ENCODE measurements at regions not wholly inside any gene's neighbourhood (a gene's known extent, or its start where the extent isn't known, plus 50 kb on each side); places are given as distances from the start of the nearest gene placed in this dataset.

- Histone ChIP-seq H4K20me1 (ENCODE audit: insufficient read depth, low read length) (no peaks in the 10 kb centered on the region), H3K9ac (ENCODE audit: insufficient read depth, low read depth, low read length) (no peak overlapping the region), H3K27ac (ENCODE audit: extremely low read length, insufficient read depth, low read length) (no peak overlapping the region), H3K4me2 (ENCODE audit: low read depth, low read length) (no peak overlapping the region), H3K9me3 (ENCODE audit: low read length) (no peaks in the 10 kb centered on the region), H3K27me3 (ENCODE audit: control insufficient read depth in 1 of 2, insufficient read depth in 2 of 2, low read length in 2 of 2) (no peaks in the 10 kb centered on the region; a peak in 1 of 5 replicates), H2AFZ (ENCODE audit: low read length) (no peak overlapping the region), H3K4me3 (replicated peaks in 1 of 3; ENCODE audit: insufficient read depth in 1 of 3, low read depth in 2 of 3, low read length in 3 of 3) (no peak overlapping the region), H3K79me2 (ENCODE audit: insufficient read depth, low read length) (no peaks in the 10 kb centered on the region), H3K36me3 (replicated peaks in 1 of 2; ENCODE audit: control insufficient read depth in 1 of 2, insufficient read depth in 2 of 2, low read length in 2 of 2) (no peaks in the 10 kb centered on the region), H3K4me1 (ENCODE audit: insufficient read depth, low read length) (no peaks in the 10 kb centered on the region)
- DNase-seq (ENCODE audit: low spot score) (no peak), ATAC-seq (no peak), FAIRE-seq (no peak)
- intact Hi-C loops (cut with micrococcal nuclease; ENCODE audit: unreplicated experiment) (no loop called here), in situ Hi-C loops (cut with HindIII; ENCODE audit: extremely low pct_ligation_motif_present, low pct_unique_long_range_greater_than_20kb) (no loop called here)
- POLR2A ChIA-PET = no interaction called here
- BruUV-seq (replicated peaks) = no TSS peak
- TF ChIP-seq GATA4 (IDR thresholded peaks at IDR 0.05; ENCODE audit: borderline replicate concordance, low read depth) = no peak
- no peak for TF ChIP-seq CTCF (CRISPR knock-in tag; IDR thresholded peaks at IDR 0.05)
- TF ChIP-seq ZNF558 (CRISPR knock-in tag; IDR thresholded peaks at IDR 0.05; ENCODE audit: borderline replicate concordance) = no peak
- TF ChIP-seq NPAS2 (CRISPR knock-in tag; IDR thresholded peaks at IDR 0.05; ENCODE audit: borderline replicate concordance) = no peak
- no peak for TF ChIP-seq YY1 (IDR thresholded peaks at IDR 0.05; ENCODE audit: insufficient read depth, insufficient replicate concordance, low read depth, low read length)
- no peak for TF ChIP-seq TBP (CRISPR knock-in tag; IDR thresholded peaks at IDR 0.05)
- TF ChIP-seq HNRNPK (IDR thresholded peaks at IDR 0.05; ENCODE audit: low read depth, low read length, poor library complexity, severe bottlenecking) = no peak
- TF ChIP-seq ZFP36 (IDR thresholded peaks at IDR 0.05; ENCODE audit: borderline replicate concordance, low read depth, low read length, partially characterized antibody) = no peak
- no peak for TF ChIP-seq ZSCAN20 (CRISPR knock-in tag; IDR thresholded peaks at IDR 0.05; ENCODE audit: borderline replicate concordance)
- TF ChIP-seq CREB3 (CRISPR knock-in tag; IDR thresholded peaks at IDR 0.05) = no peak
- no peak for TF ChIP-seq ZNF33B (CRISPR knock-in tag; IDR thresholded peaks at IDR 0.05)
- TF ChIP-seq HOXA5 (CRISPR knock-in tag; IDR thresholded peaks at IDR 0.05) = no peak
- CTCF ChIA-PET (ENCODE audit: low intra/inter-chr PET ratio, low total read pairs) = no interaction called here
- 0% methylated on average over 2 of the region's 2 CpGs for WGBS (ENCODE audit: low lambda C conversion rate)
Observed at GRCh38 chr4:59060895-59061294, 1950.7 kb upstream of the IGFBP7 start.
